Transverse colon (tissue), 3 donors: ENCODE measurements at regions not wholly inside any gene's neighbourhood (a gene's known extent, or its start where the extent isn't known, plus 50 kb on each side); places are given as distances from the start of the nearest gene placed in this dataset.

Experiments
- EP300 ChIP-seq: sonication (generic); formaldehyde crosslinking; IDR thresholded peaks from one replicate; pipeline ENCODE4 v1.6.1; 2017; ENCODE audit warnings: antibody characterized with exemption, low read depth
- POLR2A ChIP-seq: fragments of 450-650 bp; IDR thresholded peaks from one replicate; pipeline ENCODE4 v1.6.1; 2016; ENCODE audit warnings: antibody characterized with exemption, mild to moderate bottlenecking, moderate library complexity
- TF ChIP-seq, protein P1 (sequence below), 5 experiments: fragments of 200-600 bp in 3 of 5; fragments of 450-650 bp in 2 of 5; sonication (generic) in 3 of 5; IDR thresholded peaks; 1 replicate in 2 of 5; 2 replicates in 3 of 5; pipeline ENCODE4 v1.5.1; 2016 to 2017; ENCODE audit warnings: antibody characterized with exemption in 5 of 5, inconsistent platforms in 3 of 5, mild to moderate bottlenecking in 2 of 5, moderate library complexity in 1 of 5

DNA sequence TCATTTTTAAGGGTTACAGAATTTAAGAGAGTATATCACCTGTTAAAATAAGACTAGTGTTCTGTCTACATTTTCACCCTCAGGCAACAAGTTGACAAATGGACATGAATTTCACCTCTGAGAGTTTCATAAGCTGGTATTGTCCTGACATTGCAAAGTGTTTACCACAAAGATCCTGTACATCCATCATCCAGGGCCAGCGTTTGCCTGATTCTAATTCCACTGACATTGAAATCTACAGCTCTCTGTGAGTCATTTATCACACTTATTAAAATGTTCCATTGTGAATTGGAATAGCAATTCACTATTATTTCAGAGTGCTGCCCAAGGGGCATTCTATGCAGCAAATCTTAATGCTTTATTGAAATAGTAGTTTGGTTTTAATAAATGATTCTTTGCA lies 1499.4 kb upstream of the PCDH7 start:
- TF ChIP-seq, protein P1, sequence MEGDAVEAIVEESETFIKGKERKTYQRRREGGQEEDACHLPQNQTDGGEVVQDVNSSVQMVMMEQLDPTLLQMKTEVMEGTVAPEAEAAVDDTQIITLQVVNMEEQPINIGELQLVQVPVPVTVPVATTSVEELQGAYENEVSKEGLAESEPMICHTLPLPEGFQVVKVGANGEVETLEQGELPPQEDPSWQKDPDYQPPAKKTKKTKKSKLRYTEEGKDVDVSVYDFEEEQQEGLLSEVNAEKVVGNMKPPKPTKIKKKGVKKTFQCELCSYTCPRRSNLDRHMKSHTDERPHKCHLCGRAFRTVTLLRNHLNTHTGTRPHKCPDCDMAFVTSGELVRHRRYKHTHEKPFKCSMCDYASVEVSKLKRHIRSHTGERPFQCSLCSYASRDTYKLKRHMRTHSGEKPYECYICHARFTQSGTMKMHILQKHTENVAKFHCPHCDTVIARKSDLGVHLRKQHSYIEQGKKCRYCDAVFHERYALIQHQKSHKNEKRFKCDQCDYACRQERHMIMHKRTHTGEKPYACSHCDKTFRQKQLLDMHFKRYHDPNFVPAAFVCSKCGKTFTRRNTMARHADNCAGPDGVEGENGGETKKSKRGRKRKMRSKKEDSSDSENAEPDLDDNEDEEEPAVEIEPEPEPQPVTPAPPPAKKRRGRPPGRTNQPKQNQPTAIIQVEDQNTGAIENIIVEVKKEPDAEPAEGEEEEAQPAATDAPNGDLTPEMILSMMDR (IDR thresholded peaks at IDR 0.05) = no peak
- no peak for TF ChIP-seq EP300
- TF ChIP-seq POLR2A = no peak
